ENCODE measurements at regions not wholly inside any gene's neighbourhood (a gene's known extent, or its start where the extent isn't known, plus 50 kb on each side); places are given as distances from the start of the nearest gene placed in this dataset.
"Not testable (repeated sequence)": the region's sequence is repeated elsewhere in the genome, so short reads cannot be mapped to it uniquely, and the experiment has no call there.

DNA sequence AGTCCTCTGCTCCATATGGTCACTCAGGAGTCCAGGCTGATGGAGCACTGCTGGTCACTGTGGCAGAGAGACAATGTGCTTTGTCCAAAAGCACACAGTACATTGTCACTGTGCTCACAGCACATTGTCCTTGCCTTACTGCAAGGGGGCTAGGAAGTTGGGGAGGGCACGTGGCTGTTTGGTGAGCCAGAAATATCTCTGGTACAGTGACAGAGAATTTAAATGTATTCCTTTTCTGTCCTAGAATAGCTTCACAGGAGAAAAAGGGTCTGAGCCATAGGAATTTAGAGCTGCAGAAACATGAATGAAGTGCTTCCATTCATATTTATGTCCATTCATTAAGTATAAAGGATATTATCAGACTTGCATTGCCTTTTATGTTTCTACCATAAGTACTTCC is 110.8 kb upstream of the TRIM2 start:
- no peaks in the 10 kb centered on the region for H3K9me3 ChIP-seq (ENCODE audit: control insufficient read depth, insufficient read depth, low read length)
- peaks cover 3% of the 10 kb centered on the region for H3K4me1 ChIP-seq (ENCODE audit: control insufficient read depth, insufficient read depth, low read length)
- no peaks in the 10 kb centered on the region for H3K36me3 ChIP-seq (ENCODE audit: control insufficient read depth, insufficient read depth, low read length)
- no peaks in the 10 kb centered on the region for H3K27me3 ChIP-seq (ENCODE audit: control insufficient read depth, insufficient read depth, low read length)
- no peak overlapping the region for H3K9ac ChIP-seq (ENCODE audit: low read depth, low read length)
- H3K4me3 ChIP-seq (ENCODE audit: low read depth, low read length), result no peak overlapping the region

DNA sequence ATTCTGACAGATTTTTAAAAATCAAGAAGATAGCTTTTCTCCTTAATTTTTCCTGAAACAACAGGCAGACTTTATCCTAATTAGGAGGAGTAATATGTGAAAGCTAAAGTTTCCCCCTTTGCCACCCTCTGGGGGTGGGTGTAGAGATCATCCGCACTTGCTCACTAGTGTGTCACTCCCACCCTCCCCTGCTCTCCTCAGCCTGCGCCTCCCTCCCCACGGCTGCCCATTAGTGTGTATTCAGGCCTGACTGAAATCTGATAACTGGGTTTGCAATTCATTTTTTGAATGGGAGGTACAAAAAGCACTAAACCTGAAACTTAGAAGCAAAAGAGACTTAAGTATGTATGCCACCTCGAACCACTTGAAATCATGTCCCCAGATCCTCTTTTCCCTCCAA is 110.4 kb upstream of the TRIM2 start:
- no peak overlapping the region for H3K4me3 ChIP-seq (ENCODE audit: low read depth, low read length)
- no peaks in the 10 kb centered on the region for H3K27me3 ChIP-seq (ENCODE audit: control insufficient read depth, insufficient read depth, low read length)
- no peak overlapping the region for H3K9ac ChIP-seq (ENCODE audit: low read depth, low read length)
- no peaks in the 10 kb centered on the region for H3K36me3 ChIP-seq (ENCODE audit: control insufficient read depth, insufficient read depth, low read length)
- H3K4me1 ChIP-seq (ENCODE audit: control insufficient read depth, insufficient read depth, low read length), result peaks cover 3% of the 10 kb centered on the region
- H3K9me3 ChIP-seq (ENCODE audit: control insufficient read depth, insufficient read depth, low read length), result no peaks in the 10 kb centered on the region

DNA sequence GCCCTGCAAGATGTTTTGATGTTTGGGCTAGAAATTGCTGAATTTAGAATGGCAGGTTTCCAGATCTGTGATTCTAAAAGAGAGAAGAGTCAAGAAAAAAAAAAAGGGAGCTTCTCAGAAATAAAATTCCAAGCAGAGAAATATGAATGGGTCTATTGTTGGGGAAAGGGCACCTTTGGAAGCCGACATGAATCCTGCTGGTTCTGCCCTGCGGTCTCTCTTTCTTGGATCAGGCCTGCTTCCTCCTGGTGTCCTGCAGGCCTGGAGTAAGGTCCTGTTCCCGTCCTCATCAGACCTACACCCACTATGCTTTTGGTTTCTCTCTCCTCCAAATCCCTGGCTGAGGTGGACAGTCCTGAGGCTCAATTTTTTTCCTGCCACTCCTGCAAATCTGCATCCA is 109.8 kb upstream of the TRIM2 start:
- no peaks in the 10 kb centered on the region for H3K27me3 ChIP-seq (ENCODE audit: control insufficient read depth, insufficient read depth, low read length)
- no peaks in the 10 kb centered on the region for H3K9me3 ChIP-seq (ENCODE audit: control insufficient read depth, insufficient read depth, low read length)
- H3K9ac ChIP-seq (ENCODE audit: low read depth, low read length), result no peak overlapping the region
- H3K4me3 ChIP-seq (ENCODE audit: low read depth, low read length), result no peak overlapping the region
- no peaks in the 10 kb centered on the region for H3K4me1 ChIP-seq (ENCODE audit: control insufficient read depth, insufficient read depth, low read length)
- no peaks in the 10 kb centered on the region for H3K36me3 ChIP-seq (ENCODE audit: control insufficient read depth, insufficient read depth, low read length)

DNA sequence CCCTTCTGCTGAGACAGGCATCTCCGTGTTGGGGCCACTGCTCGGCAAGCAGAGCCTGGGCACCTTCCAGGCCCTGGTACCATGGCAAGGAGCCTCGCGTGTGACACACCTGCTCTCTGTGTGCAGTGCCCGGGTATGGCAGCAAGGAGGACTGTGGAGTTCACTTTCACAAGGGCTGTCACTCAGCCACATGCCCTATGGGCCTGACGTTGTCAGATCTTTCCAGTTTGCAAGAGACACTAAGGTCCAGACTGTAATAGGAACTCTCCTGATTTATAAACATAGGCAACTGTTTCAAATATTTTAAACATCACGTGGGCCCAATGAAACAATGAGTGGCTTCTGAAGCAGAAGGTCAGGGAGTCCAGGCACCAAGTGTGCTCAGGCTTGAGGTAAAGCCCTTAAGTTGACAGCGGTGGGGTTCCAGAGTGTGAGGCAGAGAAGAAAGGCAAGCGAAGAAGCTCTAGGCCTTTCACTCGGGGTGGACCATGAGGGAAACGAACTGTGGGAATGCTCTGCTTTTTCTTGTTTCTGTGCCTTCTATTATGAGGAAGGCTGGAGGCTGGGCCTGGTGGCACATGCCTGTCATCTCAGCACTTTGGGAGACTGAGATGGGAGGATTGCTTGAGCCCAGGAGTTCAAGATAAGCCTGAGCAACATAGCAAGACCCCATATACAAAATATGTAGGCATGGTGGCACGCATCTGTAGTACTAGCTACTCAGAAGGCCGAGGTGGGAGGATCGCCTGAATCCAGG is 108.6 kb upstream of the TRIM2 start:
- no peaks in the 10 kb centered on the region for H3K36me3 ChIP-seq (ENCODE audit: control insufficient read depth, insufficient read depth, low read length)
- no peaks in the 10 kb centered on the region for H3K4me1 ChIP-seq (ENCODE audit: control insufficient read depth, insufficient read depth, low read length)
- H3K9me3 ChIP-seq (ENCODE audit: control insufficient read depth, insufficient read depth, low read length), result no peaks in the 10 kb centered on the region
- H3K27me3 ChIP-seq (ENCODE audit: control insufficient read depth, insufficient read depth, low read length), result no peaks in the 10 kb centered on the region
- no peak overlapping the region for H3K9ac ChIP-seq (ENCODE audit: low read depth, low read length)
- no peak overlapping the region for H3K4me3 ChIP-seq (ENCODE audit: low read depth, low read length)

DNA sequence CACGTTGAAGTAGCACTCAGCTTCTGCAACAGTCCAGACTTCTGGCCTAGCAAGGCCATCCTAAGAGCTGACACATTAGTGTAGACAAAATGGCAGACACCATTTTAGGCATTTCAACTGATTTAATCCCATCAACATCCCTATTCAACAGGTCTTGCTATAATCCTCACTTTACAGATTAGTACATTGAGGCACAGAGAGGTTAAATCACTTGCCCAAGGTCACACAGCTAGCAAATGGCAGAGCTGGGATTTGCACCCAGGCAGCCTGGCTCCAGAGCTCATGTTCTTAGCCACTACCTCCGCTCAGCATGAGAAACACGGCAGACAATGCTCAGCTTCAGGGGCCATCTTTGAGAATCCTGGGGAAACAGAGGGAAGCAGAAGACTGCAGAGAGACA is 107.9 kb upstream of the TRIM2 start:
- H3K36me3 ChIP-seq (ENCODE audit: control insufficient read depth, insufficient read depth, low read length), result no peaks in the 10 kb centered on the region
- H3K4me3 ChIP-seq (ENCODE audit: low read depth, low read length), result no peak overlapping the region
- H3K9ac ChIP-seq (ENCODE audit: low read depth, low read length), result no peak overlapping the region
- H3K27me3 ChIP-seq (ENCODE audit: control insufficient read depth, insufficient read depth, low read length), result no peaks in the 10 kb centered on the region
- H3K9me3 ChIP-seq (ENCODE audit: control insufficient read depth, insufficient read depth, low read length), result no peaks in the 10 kb centered on the region
- no peaks in the 10 kb centered on the region for H3K4me1 ChIP-seq (ENCODE audit: control insufficient read depth, insufficient read depth, low read length)

DNA sequence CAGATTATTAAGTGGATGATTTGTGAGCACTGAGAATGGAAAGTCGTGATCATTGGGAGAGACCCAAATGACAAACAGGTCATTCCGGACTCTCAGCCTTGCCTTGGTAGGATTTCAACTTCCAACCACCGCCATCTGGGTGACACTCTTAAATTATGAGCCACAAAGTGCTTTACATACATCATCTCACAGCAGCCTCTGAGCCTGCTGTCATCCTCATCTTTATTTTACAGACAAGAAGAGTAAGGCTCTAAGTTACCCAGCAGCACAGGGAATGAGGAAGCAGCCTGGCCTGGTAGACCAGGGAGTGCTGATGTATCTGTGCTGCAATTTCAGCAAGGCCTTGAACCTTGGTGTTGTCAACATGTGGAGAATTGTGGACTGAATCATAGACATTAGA is 105.8 kb upstream of the TRIM2 start:
- no peaks in the 10 kb centered on the region for H3K27me3 ChIP-seq (ENCODE audit: control insufficient read depth, insufficient read depth, low read length)
- H3K9ac ChIP-seq (ENCODE audit: low read depth, low read length), result no peak overlapping the region
- H3K9me3 ChIP-seq (ENCODE audit: control insufficient read depth, insufficient read depth, low read length), result no peaks in the 10 kb centered on the region
- H3K36me3 ChIP-seq (ENCODE audit: control insufficient read depth, insufficient read depth, low read length), result no peaks in the 10 kb centered on the region
- no peaks in the 10 kb centered on the region for H3K4me1 ChIP-seq (ENCODE audit: control insufficient read depth, insufficient read depth, low read length)
- H3K4me3 ChIP-seq (ENCODE audit: low read depth, low read length), result no peak overlapping the region

DNA sequence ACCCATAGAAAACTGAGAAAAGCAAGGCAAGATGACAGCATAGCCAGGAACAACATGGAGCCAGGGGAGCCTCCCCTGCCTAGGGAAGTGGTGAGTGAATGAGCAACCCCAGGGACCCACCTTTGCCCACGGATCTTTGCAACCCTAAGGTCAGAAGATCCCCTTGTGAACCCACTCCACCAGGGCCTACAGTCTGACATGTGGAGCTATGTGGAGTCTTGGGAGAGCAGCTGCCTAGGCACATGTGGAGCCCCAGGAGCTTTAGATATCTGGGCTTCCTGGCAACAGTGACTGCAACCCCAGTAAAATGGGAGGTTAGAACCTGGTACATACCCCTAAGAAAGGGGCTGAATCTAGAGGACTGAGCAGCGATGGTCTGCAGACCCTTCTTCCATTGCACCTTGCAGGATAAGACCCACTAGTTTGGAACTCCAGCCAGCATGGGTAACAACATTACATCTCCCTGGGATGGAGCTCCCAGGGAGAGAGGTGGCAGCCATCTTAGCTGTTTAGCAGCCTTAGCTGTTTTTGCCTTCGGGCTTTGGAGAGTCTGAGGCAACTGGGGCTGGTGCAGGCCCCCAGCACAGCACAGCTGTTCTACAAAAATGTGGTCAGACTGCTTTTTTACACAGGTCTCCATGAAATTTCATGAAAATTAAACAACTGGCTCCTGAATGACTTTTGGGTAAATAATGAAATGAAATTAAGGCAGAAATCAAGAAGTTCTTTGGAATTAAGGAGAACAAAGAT is 104.7 kb upstream of the TRIM2 start:
- Histone ChIP-seq H3K4me3 (ENCODE audit: low read depth, low read length) (no peak overlapping the region), H3K27me3 (ENCODE audit: control insufficient read depth, insufficient read depth, low read length) (no peaks in the 10 kb centered on the region), H3K9me3 (ENCODE audit: control insufficient read depth, insufficient read depth, low read length) (no peaks in the 10 kb centered on the region), H3K36me3 (ENCODE audit: control insufficient read depth, insufficient read depth, low read length) (no peaks in the 10 kb centered on the region), H3K4me1 (ENCODE audit: control insufficient read depth, insufficient read depth, low read length) (no peaks in the 10 kb centered on the region), H3K9ac (ENCODE audit: low read depth, low read length) (no peak overlapping the region)

DNA sequence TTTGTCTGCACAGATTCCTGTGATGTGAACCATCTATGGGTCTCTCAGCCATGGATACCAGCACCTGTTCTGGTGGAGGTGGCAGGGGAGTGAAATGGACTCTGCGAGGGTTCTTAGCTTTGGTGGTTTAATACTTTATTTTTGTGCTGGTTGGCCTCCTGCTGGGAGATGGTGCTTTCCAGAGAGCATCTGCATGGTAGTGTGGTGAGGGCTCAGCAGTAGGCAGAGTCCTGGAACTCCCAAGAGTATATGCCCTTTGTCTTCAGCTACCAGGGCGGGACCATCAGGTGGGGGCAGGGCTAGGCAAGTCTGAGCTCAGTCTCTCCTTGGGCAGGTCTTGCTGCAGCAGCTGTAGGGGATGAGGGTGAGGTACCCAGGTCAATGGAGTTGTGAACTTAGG is 97.5 kb upstream of the TRIM2 start:
- not testable (repeated sequence) for H3K4me1 ChIP-seq (ENCODE audit: control insufficient read depth, insufficient read depth, low read length); H3K9me3 ChIP-seq (ENCODE audit: control insufficient read depth, insufficient read depth, low read length); H3K4me3 ChIP-seq (ENCODE audit: low read depth, low read length); H3K36me3 ChIP-seq (ENCODE audit: control insufficient read depth, insufficient read depth, low read length); H3K9ac ChIP-seq (ENCODE audit: low read depth, low read length); H3K27me3 ChIP-seq (ENCODE audit: control insufficient read depth, insufficient read depth, low read length)

DNA sequence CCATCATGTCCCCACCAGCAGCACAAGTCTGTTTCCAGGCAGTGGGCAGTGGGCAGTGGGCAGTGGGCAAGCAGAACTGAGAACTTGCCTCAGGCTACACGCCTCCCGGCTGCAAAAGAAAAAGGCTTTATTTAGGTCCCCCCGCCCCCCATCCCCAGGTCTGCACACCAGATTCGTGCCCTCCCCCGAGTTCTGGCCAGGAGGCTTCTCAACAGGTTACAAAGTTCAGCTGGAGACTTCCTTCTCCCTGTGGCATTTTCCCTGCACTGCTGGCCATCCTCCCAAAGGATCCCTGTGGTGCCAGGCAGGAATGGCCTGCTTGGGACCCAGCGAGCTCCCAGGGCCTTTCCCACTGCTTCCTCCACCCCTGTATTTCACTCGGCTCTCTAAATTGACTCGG is 97.0 kb upstream of the TRIM2 start:
- Histone ChIP-seq H3K4me1 (ENCODE audit: control insufficient read depth, insufficient read depth, low read length) (peaks cover 2% of the 10 kb centered on the region), H3K36me3 (ENCODE audit: control insufficient read depth, insufficient read depth, low read length) (no peaks in the 10 kb centered on the region), H3K27me3 (ENCODE audit: control insufficient read depth, insufficient read depth, low read length) (no peaks in the 10 kb centered on the region), H3K4me3 (ENCODE audit: low read depth, low read length) (no peak overlapping the region), H3K9me3 (ENCODE audit: control insufficient read depth, insufficient read depth, low read length) (no peaks in the 10 kb centered on the region), H3K9ac (ENCODE audit: low read depth, low read length) (no peak overlapping the region)

DNA sequence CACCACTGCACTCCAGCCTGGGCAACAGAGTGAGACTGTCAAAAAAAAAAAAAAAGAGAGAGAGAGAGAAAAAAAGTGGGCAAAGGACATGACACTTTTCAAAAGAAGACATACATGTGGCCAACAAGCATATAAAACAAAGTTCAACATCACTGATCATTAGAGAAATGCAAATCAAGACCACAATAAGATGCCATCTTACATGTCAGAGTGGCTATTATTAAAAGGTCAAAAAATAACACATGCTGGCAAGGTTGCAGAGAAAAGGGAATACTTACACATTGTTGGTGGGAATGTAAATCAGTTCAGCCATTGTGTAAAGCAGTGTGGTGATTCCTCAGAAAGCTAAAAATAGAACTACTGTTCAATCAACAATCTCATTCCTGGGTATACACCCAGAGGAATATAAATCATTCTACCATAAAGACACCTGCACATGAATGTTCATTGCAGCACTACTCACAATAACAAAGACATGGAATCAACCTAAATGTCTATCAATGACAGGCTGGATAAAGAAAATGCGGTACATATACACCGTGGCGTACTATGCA is 94.9 kb upstream of the TRIM2 start:
- H3K4me1 ChIP-seq (ENCODE audit: control insufficient read depth, insufficient read depth, low read length), result peaks cover 2% of the 10 kb centered on the region

DNA sequence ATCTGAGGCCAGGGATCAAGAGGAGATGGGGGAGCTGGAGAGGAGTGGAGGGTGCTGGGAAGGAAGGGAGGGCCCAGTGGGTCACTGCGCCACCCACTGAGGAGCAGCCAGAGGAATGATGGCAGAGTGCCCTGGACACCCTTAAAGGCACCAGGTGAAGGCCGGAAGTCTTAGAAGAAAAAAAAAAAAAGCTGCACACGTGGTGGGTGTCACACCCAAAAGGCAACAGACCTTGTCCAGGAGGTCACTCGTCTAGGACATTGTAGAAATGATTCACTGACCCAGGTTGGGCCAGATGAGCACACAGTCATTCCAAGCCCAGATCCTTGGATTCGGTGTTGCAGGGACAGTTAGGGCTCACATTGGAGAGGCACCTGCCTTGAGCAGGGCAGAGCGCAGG is 93.5 kb upstream of the TRIM2 start:
- Histone ChIP-seq H3K27me3 (ENCODE audit: control insufficient read depth, insufficient read depth, low read length) (no peaks in the 10 kb centered on the region), H3K4me1 (ENCODE audit: control insufficient read depth, insufficient read depth, low read length) (peaks cover 2% of the 10 kb centered on the region), H3K4me3 (ENCODE audit: low read depth, low read length) (no peak overlapping the region)

More for the DNA sequence above, 94.9 kb upstream of the TRIM2 start:
- no peak overlapping the region for H3K9ac ChIP-seq (ENCODE audit: low read depth, low read length)
- no peaks in the 10 kb centered on the region for H3K9me3 ChIP-seq (ENCODE audit: control insufficient read depth, insufficient read depth, low read length)
- H3K4me3 ChIP-seq (ENCODE audit: low read depth, low read length), result no peak overlapping the region
- no peaks in the 10 kb centered on the region for H3K36me3 ChIP-seq (ENCODE audit: control insufficient read depth, insufficient read depth, low read length)
- H3K27me3 ChIP-seq (ENCODE audit: control insufficient read depth, insufficient read depth, low read length), result no peaks in the 10 kb centered on the region

More for the DNA sequence above, 93.5 kb upstream of the TRIM2 start:
- Histone ChIP-seq H3K9me3 (ENCODE audit: control insufficient read depth, insufficient read depth, low read length) (no peaks in the 10 kb centered on the region), H3K9ac (ENCODE audit: low read depth, low read length) (no peak overlapping the region), H3K36me3 (ENCODE audit: control insufficient read depth, insufficient read depth, low read length) (no peaks in the 10 kb centered on the region)
